ENCODE measurements at regions not wholly inside any gene's neighbourhood (a gene's known extent, or its start where the extent isn't known, plus 50 kb on each side); places are given as distances from the start of the nearest gene placed in this dataset.
"Not testable (repeated sequence)": the region's sequence is repeated elsewhere in the genome, so short reads cannot be mapped to it uniquely, and the experiment has no call there.

DNA sequence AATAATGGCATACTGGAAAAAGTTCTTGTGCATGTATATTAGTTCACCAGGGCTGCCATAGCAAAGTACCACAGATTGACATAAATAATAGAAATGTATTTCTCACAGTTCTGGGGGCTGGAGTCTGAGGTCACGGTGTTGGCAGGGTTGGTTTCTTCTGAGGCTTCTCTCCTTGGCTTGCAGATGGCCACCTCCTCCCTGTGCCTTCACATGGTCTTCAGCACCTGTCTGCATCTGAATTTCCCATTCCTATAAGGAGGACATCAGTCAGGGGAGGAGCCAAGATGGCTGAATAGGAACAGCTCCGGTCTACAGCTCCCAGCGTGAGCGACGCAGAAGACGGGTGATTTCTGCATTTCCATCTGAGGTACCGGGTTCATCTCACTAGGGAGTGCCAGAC, 70.0 kb downstream of the MAFB start:
- H3K27me3 ChIP-seq (ENCODE audit: insufficient read depth, low read length); H3K9me3 ChIP-seq (ENCODE audit: control insufficient read depth in 1 of 2, low read length in 2 of 2); H3K4me3 Mint-ChIP-seq; CTCF ChIA-PET (ENCODE audit: partially characterized antibody); H3K4me3 ChIP-seq (ENCODE audit: low read length in 2 of 2); H3K9me3 Mint-ChIP-seq; H3K27ac ChIP-seq (ENCODE audit: low read depth, low read length); H3K36me3 ChIP-seq (ENCODE audit: insufficient read depth, low read length); DNase-seq; H3K27me3 Mint-ChIP-seq; H3K36me3 Mint-ChIP-seq; H3K27ac Mint-ChIP-seq; H3K4me1 ChIP-seq (ENCODE audit: insufficient read depth, low read length); intact Hi-C loops (cut with micrococcal nuclease); H3K4me1 Mint-ChIP-seq; POLR2A ChIA-PET (ENCODE audit: partially characterized antibody): not testable (repeated sequence)

DNA sequence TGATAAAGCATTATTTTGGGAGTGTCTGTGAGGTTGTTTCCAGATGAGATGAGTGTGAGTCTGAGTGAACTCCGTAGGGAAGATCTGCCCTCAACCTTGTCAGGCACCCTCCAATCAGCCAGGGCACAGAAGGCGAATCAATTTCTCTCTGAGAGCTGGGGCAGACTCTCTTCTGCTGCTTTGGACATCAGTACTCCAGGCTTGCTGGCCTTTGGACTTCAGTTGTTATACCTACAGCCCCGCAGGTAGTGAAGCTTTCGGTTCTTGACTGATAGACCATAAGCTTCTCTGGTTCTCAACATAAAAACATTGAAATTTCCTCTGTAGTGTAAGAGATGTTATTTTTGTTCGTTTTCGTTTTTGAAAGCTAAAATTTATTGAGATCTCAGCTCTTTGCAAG, 71.4 kb downstream of the MAFB start:
- H3K9me3 Mint-ChIP-seq, result no peaks in the 10 kb centered on the region
- peaks cover 4 to 10% of the 10 kb centered on the region in 2 donors for H3K27me3 Mint-ChIP-seq
- no peak for DNase-seq
- intact Hi-C loops (cut with micrococcal nuclease), result no loop called here
- Histone ChIP-seq H3K4me3 (ENCODE audit: low read length in 2 of 2) (no peak overlapping the region), H3K27me3 (ENCODE audit: insufficient read depth, low read length) (no peaks in the 10 kb centered on the region), H3K9me3 (ENCODE audit: control insufficient read depth in 1 of 2, low read length in 2 of 2) (no peaks in the 10 kb centered on the region), H3K36me3 (ENCODE audit: insufficient read depth, low read length) (no peaks in the 10 kb centered on the region), H3K27ac (ENCODE audit: low read depth, low read length) (no peak overlapping the region), H3K4me1 (ENCODE audit: insufficient read depth, low read length) (no peaks in the 10 kb centered on the region)
- no peaks in the 10 kb centered on the region for H3K36me3 Mint-ChIP-seq
- POLR2A ChIA-PET (ENCODE audit: partially characterized antibody), result no interaction called here
- no peak overlapping the region for H3K4me3 Mint-ChIP-seq
- CTCF ChIA-PET (ENCODE audit: partially characterized antibody), result no interaction called here
- no peak overlapping the region for H3K27ac Mint-ChIP-seq
- no peaks in the 10 kb centered on the region for H3K4me1 Mint-ChIP-seq

DNA sequence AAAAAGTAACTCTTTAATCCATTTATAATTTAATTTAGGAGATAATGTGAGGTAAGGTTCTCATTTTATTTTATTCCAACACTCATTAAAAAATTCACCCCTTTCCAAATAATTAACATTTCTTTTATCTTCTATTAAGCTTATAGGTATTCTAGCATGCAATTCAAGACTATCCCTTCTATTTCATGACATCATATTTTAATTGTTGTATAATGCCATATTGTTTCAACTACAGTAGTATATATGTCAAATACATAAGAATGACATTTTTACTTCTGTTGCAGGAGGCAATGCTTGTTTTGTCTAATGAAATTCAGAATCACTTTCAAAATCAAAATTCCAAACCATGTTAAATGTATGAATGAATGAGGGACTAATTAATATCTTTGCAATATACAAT, 76.2 kb downstream of the MAFB start:
- Histone ChIP-seq H3K27me3 (ENCODE audit: insufficient read depth, low read length) (no peaks in the 10 kb centered on the region), H3K9me3 (ENCODE audit: control insufficient read depth in 1 of 2, low read length in 2 of 2) (no peaks in the 10 kb centered on the region), H3K36me3 (ENCODE audit: insufficient read depth, low read length) (no peaks in the 10 kb centered on the region), H3K4me1 (ENCODE audit: insufficient read depth, low read length) (no peaks in the 10 kb centered on the region), H3K27ac (ENCODE audit: low read depth, low read length) (no peak overlapping the region), H3K4me3 (ENCODE audit: low read length in 2 of 2) (no peak overlapping the region)
- H3K36me3 Mint-ChIP-seq, result no peaks in the 10 kb centered on the region
- intact Hi-C loops (cut with micrococcal nuclease), result no loop called here
- peaks cover 0 to 4% (median 0%) of the 10 kb centered on the region in 8 donors for H3K9me3 Mint-ChIP-seq
- DNase-seq, result no peak
- H3K27me3 Mint-ChIP-seq, result peaks cover 1 to 8% of the 10 kb centered on the region in 2 donors
- H3K4me3 Mint-ChIP-seq, result no peak overlapping the region
- H3K4me1 Mint-ChIP-seq, result no peaks in the 10 kb centered on the region
- ChIA-PET CTCF (ENCODE audit: partially characterized antibody) (no interaction called here), POLR2A (ENCODE audit: partially characterized antibody) (no interaction called here)
- no peak overlapping the region for H3K27ac Mint-ChIP-seq

DNA sequence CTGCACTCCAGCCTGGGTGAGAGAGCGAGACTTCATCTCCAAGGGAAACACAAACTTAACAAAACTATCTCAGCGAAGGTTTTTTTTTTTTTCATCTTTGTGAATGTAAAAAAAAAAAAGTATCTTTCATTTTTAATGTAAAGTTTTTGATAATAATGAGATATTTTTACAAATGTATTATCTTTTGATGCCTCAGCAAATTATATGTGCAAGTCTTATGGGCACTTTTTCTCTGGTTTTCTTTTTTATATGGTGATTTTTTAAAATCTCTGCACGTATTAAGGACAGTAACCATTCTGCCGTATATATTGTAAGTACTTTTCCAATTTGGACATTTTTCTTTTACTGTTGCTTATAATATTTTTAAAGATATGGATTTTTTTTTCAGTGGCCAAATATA, 76.8 kb downstream of the MAFB start:
- H3K36me3 Mint-ChIP-seq, result no peaks in the 10 kb centered on the region
- POLR2A ChIA-PET (ENCODE audit: partially characterized antibody), result no interaction called here
- no peak overlapping the region for H3K27ac ChIP-seq (ENCODE audit: low read depth, low read length)
- H3K4me3 Mint-ChIP-seq, result no peak overlapping the region
- intact Hi-C loops (cut with micrococcal nuclease), result no loop called here
- H3K36me3 ChIP-seq (ENCODE audit: insufficient read depth, low read length), result no peaks in the 10 kb centered on the region
- CTCF ChIA-PET (ENCODE audit: partially characterized antibody), result no interaction called here
- no peaks in the 10 kb centered on the region for H3K4me1 Mint-ChIP-seq
- H3K27ac Mint-ChIP-seq, result no peak overlapping the region
- H3K9me3 ChIP-seq (ENCODE audit: control insufficient read depth in 1 of 2, low read length in 2 of 2), result no peaks in the 10 kb centered on the region
- no peak for DNase-seq
- H3K27me3 ChIP-seq (ENCODE audit: insufficient read depth, low read length), result no peaks in the 10 kb centered on the region
- peaks cover 0 to 4% (median 0%) of the 10 kb centered on the region in 8 donors for H3K9me3 Mint-ChIP-seq
- no peaks in the 10 kb centered on the region for H3K4me1 ChIP-seq (ENCODE audit: insufficient read depth, low read length)
- H3K4me3 ChIP-seq (ENCODE audit: low read length in 2 of 2), result no peak overlapping the region
- H3K27me3 Mint-ChIP-seq, result peaks cover 2 to 6% of the 10 kb centered on the region in 2 donors

DNA sequence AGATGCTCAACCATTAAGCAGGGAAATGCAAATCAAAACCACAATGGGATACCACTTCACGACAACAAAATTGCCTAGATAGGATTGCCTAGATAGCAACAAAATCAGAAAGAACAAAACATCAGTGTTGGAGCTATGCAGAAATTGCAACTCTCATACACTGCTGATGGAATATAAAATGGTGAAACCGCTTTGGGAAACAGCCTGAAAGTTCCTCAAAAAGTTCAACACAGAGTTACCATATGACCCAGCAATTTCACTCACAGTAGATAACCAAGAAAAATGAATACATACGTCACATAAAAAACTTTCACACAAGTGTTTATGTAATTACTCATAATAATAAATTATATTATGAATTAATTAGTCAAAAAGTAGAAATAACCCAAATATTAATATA, 78.3 kb downstream of the MAFB start:
- Mint-ChIP-seq H3K9me3 (peaks cover 0 to 4% (median 0%) of the 10 kb centered on the region in 8 donors), H3K4me3 (no peak overlapping the region), H3K36me3 (no peaks in the 10 kb centered on the region), H3K4me1 (no peaks in the 10 kb centered on the region), H3K27ac (no peak overlapping the region), H3K27me3 (peaks cover 2 to 5% of the 10 kb centered on the region in 2 donors)
- no peaks in the 10 kb centered on the region for H3K4me1 ChIP-seq (ENCODE audit: insufficient read depth, low read length)
- intact Hi-C loops (cut with micrococcal nuclease), result no loop called here
- no peak overlapping the region for H3K4me3 ChIP-seq (ENCODE audit: low read length in 2 of 2)
- no peaks in the 10 kb centered on the region for H3K9me3 ChIP-seq (ENCODE audit: control insufficient read depth in 1 of 2, low read length in 2 of 2)
- ChIA-PET POLR2A (ENCODE audit: partially characterized antibody) (no interaction called here), CTCF (ENCODE audit: partially characterized antibody) (no interaction called here)
- H3K36me3 ChIP-seq (ENCODE audit: insufficient read depth, low read length), result no peaks in the 10 kb centered on the region
- DNase-seq, result no peak
- no peaks in the 10 kb centered on the region for H3K27me3 ChIP-seq (ENCODE audit: insufficient read depth, low read length)
- H3K27ac ChIP-seq (ENCODE audit: low read depth, low read length), result no peak overlapping the region

DNA sequence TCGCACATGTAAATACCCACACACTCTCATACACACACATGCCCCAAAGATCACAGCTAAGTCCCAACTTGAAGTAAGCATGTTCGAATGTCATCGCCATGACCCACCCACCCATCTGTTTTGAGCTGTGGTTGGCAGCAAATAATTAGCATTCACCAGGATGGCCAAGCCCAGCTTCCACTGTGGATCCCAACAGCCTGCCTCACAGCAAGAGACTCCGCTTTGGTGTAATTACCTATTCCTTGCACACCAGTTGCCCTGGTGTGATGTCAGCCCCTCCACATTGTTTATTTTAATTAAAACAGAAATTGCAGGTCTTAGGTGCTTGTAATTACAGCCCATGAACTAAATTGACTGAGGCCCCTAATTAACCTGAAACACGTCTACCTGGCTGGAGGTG, 81.1 kb downstream of the MAFB start:
- no peak overlapping the region for H3K4me3 ChIP-seq (ENCODE audit: low read length in 2 of 2)
- H3K9me3 ChIP-seq (ENCODE audit: control insufficient read depth in 1 of 2, low read length in 2 of 2), result no peaks in the 10 kb centered on the region
- no peaks in the 10 kb centered on the region for H3K36me3 ChIP-seq (ENCODE audit: insufficient read depth, low read length)
- Mint-ChIP-seq H3K27me3 (peaks cover 4 to 6% of the 10 kb centered on the region in 2 donors), H3K27ac (no peak overlapping the region), H3K4me3 (no peak overlapping the region), H3K9me3 (peaks cover 0 to 4% (median 0%) of the 10 kb centered on the region in 8 donors), H3K4me1 (no peaks in the 10 kb centered on the region), H3K36me3 (no peaks in the 10 kb centered on the region)
- DNase-seq, result no peak
- ChIA-PET POLR2A (ENCODE audit: partially characterized antibody) (no interaction called here), CTCF (ENCODE audit: partially characterized antibody) (no interaction called here)
- no peaks in the 10 kb centered on the region for H3K4me1 ChIP-seq (ENCODE audit: insufficient read depth, low read length)
- no peaks in the 10 kb centered on the region for H3K27me3 ChIP-seq (ENCODE audit: insufficient read depth, low read length)
- intact Hi-C loops (cut with micrococcal nuclease), result no loop called here
- H3K27ac ChIP-seq (ENCODE audit: low read depth, low read length), result no peak overlapping the region

DNA sequence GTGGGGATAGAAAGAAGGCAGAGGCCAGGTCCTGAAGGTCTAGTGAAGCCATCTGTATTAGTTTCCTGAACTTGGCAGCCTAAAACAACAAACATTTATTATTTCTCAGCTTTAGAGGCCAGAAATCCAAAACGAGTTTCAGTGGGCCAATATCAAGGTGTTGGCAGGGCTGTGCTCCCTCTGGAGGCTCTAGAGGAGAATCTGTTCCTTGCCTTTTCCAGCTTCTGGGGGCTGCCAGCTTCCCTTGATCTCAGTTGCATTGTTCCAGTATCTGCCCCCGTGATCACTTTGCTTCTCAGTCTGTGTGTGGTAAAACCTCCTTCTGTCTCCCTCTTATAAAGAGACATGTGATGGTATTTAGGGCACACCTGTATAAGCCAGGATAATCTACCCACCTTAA, 82.4 kb downstream of the MAFB start:
- H3K36me3 ChIP-seq (ENCODE audit: insufficient read depth, low read length), result no peaks in the 10 kb centered on the region
- no peak overlapping the region for H3K27ac Mint-ChIP-seq
- no peaks in the 10 kb centered on the region for H3K27me3 ChIP-seq (ENCODE audit: insufficient read depth, low read length)
- H3K4me3 ChIP-seq (ENCODE audit: low read length in 2 of 2), result no peak overlapping the region
- no peaks in the 10 kb centered on the region for H3K36me3 Mint-ChIP-seq
- no peaks in the 10 kb centered on the region for H3K4me1 Mint-ChIP-seq
- ChIA-PET POLR2A (ENCODE audit: partially characterized antibody) (no interaction called here), CTCF (ENCODE audit: partially characterized antibody) (no interaction called here)
- peaks cover 0 to 4% (median 0%) of the 10 kb centered on the region in 8 donors for H3K9me3 Mint-ChIP-seq
- H3K4me3 Mint-ChIP-seq, result no peak overlapping the region
- H3K9me3 ChIP-seq (ENCODE audit: control insufficient read depth in 1 of 2, low read length in 2 of 2), result no peaks in the 10 kb centered on the region
- H3K4me1 ChIP-seq (ENCODE audit: insufficient read depth, low read length), result no peaks in the 10 kb centered on the region
- no peak overlapping the region for H3K27ac ChIP-seq (ENCODE audit: low read depth, low read length)
- DNase-seq, result no peak
- H3K27me3 Mint-ChIP-seq, result peaks cover 5 to 6% of the 10 kb centered on the region in 2 donors
- intact Hi-C loops (cut with micrococcal nuclease), result no loop called here

DNA sequence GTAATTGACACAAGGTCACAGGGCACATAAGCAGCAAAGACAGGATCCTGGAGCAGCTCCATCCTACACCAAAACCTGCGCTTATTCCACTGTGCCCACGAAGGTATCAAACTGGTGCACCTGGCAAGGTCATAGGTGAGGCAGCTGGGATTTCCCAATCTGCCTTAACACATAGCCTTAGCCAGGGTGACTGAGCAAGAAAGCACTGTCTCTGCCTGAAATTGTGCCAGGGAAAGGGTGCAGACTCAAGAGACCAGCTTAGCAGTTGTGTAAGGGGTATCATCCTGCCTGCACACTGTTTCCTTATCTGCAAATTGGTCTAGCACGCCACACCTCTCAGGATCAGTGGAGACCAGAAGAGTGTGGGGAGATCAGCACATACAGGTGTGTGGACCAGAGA, 82.8 kb downstream of the MAFB start:
- DNase-seq, result no peak
- H3K4me3 ChIP-seq (ENCODE audit: low read length in 2 of 2), result no peak overlapping the region
- ChIA-PET POLR2A (ENCODE audit: partially characterized antibody) (no interaction called here), CTCF (ENCODE audit: partially characterized antibody) (no interaction called here)
- H3K27me3 Mint-ChIP-seq, result peaks cover 5 to 6% of the 10 kb centered on the region in 2 donors
- no peaks in the 10 kb centered on the region for H3K27me3 ChIP-seq (ENCODE audit: insufficient read depth, low read length)
- H3K36me3 ChIP-seq (ENCODE audit: insufficient read depth, low read length), result no peaks in the 10 kb centered on the region
- peaks cover 0 to 4% (median 0%) of the 10 kb centered on the region in 8 donors for H3K9me3 Mint-ChIP-seq
- no peak overlapping the region for H3K27ac Mint-ChIP-seq
- H3K27ac ChIP-seq (ENCODE audit: low read depth, low read length), result no peak overlapping the region
- intact Hi-C loops (cut with micrococcal nuclease), result no loop called here
- no peaks in the 10 kb centered on the region for H3K4me1 ChIP-seq (ENCODE audit: insufficient read depth, low read length)
- no peaks in the 10 kb centered on the region for H3K9me3 ChIP-seq (ENCODE audit: control insufficient read depth in 1 of 2, low read length in 2 of 2)
- H3K4me1 Mint-ChIP-seq, result no peaks in the 10 kb centered on the region
- H3K36me3 Mint-ChIP-seq, result no peaks in the 10 kb centered on the region
- H3K4me3 Mint-ChIP-seq, result no peak overlapping the region
